NCI-H510A treated with DMSO at 0.1 percent for 48 hours (cell line): ENCODE measurements at regions not wholly inside any gene's neighbourhood (a gene's known extent, or its start where the extent isn't known, plus 50 kb on each side); places are given as distances from the start of the nearest gene placed in this dataset.

Experiments
- DNase-seq: peaks from one replicate; lab custom pipeline; 2025; lab: John Stamatoyannopoulos, UW

DNA sequence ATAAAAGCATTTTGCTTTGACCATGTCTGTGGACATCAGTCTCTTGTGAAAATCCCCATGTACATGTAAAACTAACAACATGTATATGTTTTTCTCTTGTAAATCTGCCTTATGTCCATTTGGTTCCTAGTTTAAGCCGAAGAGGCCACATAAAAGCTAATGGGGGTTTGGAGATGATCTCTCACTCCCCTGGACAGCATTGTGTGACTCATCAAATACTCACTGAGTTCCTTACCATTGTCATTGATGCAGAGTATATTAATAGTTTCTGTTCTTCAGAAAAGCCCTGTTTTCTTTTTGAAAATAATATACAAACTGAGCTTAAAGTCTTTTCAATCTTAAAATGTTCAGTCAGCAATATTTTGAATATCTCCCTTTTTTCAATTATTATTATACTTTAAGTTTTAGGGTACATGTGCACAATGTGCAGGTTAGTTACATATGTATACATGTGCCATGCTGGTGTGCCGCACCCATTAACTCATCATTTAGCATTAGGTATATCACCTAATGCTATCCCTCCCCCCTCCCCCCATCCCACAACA is 536.7 kb upstream of the HTR2A start:
- no peak for DNase-seq

GRCh38 chr13:47426126-47426849 is 529.4 kb upstream of the HTR2A start:
- no peak for DNase-seq

DNA sequence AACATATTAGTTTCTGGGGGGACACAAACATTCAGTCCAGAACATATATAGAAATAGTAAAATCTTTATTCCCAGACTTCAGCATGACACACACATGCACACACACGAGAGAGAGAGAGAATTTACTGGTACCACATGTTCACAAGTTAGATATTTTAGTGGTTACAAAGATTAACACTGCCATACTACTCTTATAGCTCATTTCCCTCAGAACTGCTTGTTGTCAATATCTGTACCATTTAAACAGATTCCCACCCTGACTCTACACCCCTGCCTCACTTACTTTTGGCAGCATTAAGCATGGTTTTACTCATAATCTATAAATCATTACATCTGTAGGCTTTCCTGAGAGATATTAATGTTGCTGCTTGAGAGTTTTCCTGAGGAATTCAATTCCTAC is 524.7 kb upstream of the HTR2A start:
- no peak for DNase-seq

- no peak for DNase-seq
These were observed 523.7 kb upstream of the HTR2A start for GRCh38 chr13:47420568-47420967.

DNA sequence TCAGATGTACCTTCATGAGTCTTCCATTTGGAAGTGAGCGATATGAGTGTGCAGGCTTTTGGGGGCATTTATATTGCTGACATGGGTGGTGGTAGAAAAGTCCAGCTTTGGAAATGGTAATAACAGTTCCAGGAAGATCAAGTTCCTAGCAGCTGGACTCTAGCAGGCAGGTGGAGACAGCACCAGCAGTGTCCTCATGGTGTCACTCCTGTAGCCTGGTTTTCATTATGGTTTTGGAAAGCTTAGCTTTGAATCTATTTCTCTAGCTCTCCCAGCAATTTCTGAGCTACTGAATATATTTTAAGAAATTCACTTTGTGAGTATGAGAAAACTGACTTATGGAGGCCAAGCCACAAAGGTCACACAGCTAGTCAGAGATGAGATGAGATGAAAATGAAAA is 523.2 kb upstream of the HTR2A start:
- DNase-seq: no peak

DNA sequence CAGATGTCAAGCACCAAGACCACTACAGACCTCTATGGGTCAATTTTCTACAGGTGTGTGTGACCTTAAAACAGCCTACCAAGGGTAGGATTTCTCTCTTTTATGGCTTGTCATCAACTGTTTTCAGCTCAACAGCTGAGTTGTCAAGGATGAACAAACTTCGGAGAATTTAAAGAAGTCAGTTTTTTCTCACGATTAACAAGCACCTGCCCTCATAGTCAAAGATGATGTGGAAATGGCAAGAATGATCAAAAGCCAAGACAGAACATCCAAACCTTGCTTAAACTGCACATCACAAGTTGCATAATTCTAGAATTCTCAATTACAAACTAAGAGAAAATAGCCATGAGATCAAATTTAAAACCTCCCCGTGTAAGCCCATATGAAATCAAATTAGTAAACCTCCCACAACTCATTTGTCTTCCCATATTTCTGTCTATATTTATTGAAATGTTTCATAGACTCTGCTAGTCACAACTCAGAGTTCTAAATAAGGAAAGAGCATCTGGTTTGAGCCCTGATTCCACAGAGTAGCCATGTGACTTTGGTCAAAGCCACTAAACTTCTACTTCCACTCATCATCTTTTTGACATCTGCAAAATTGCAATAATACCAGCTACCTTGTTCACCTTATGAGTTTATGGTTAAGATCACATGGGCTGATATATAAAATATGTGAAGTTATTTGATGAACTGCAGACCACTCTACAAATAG is 521.5 kb upstream of the HTR2A start:
- DNase-seq: no peak

- DNase-seq: no peak
These were observed 520.6 kb upstream of the HTR2A start for GRCh38 chr13:47417485-47417884.

DNA sequence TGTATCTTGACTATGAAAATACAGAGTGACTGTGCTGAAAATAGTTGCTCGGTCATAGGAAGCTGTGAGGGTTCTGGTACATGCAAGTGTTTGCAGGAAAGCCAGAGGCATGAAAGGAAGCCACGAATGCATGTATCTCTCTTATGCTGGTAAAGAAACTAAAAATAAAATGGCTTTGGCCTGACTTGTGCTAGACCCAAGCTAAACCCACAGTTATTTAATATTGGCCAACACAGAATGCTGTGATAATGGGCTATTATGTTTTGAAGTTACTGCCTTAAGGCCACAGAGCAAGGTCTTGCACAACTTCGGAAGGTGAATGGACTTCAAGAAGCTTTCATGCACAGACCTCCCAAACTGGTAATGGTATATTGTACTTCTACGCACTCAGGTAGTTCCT is 518.2 kb upstream of the HTR2A start:
- no peak for DNase-seq

DNA sequence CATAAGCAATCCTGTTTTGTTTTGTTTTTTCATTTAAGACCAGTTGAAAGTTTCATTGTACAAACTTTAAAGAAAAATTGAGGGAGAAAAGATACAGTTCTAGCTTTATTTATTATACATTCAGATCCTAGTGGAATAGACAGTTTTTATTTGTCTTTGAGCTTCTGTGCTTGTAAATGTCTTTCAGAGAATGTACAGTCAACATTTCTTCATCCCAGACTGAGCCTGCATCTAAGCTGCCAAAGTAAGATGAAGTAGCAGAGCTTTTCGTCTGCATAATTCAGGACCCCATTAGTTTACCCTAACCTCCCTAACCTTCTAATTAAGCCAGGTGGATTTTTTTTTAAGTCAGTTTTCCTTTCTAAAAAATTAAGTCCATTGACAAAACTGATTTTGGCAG is 516.7 kb upstream of the HTR2A start:
- DNase-seq: no peak

DNA sequence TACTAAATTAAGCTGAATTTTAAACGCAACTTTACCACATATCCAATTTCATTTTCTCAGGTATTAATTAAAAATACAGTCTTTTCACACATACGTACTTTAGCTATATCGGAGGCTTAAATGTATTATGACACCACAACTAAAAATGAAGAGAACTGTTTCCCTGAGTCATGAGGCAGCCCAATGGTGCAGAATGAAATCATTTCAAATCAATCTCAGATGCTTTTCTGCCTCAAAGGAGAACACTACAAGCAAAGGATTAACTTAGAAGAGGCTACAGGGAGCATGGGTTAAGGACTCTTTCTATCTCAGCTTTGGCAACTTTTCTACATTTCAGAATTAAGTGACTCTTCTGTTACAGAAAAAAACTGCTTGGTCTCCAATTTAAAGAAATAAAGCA is 516.3 kb upstream of the HTR2A start:
- no peak for DNase-seq

GRCh38 chr13:47409778-47410177 is 512.9 kb upstream of the HTR2A start:
- DNase-seq: no peak

DNA sequence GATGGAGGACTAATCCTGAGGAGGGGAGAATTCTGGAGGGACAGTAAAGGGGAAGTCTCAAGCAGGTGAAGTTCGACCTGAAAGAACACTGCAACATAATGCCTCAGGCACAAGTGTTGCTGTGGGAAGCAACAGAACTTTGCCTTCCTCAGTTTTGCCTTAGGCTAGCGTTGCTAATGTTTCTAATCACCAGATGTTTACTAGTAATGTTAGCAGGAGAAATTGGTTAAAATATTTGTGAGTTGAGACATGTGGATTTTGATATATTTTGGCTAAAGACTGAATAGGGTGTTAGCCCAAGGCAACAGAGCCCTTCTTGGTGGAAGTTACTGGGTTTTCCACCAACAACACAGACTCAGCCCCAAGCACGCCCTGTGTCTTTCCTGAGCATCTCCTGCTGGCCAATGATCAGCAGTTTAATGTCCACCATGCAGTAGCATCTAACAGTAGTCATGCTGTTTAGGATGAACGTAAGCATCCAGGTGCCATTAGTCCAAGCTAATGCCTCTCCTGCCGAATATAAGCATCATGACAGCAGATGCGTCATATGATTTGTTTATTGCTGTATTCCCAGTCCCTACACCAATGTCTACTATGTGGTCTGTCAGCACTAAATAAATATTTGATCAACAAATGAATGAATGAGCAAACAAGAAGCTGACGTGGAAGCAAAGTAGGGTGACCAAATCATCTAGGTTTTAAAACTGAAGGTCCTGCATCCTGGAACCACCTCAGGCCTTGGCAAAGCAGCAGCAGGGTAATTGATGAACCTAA is 511.9 kb upstream of the HTR2A start:
- no peak for DNase-seq

- DNase-seq: no peak
These were observed 511.0 kb upstream of the HTR2A start for GRCh38 chr13:47407808-47408207.

- no peak for DNase-seq
These were observed 502.7 kb upstream of the HTR2A start for GRCh38 chr13:47399599-47399998.

- no peak for DNase-seq
These were observed 500.9 kb upstream of the HTR2A start for GRCh38 chr13:47397739-47398138.

- DNase-seq: no peak
These were observed 500.1 kb upstream of the HTR2A start for GRCh38 chr13:47396915-47397314.

GRCh38 chr13:47374741-47375140 is 477.9 kb upstream of the HTR2A start:
- DNase-seq: no peak

GRCh38 chr13:47372751-47373150 is 475.9 kb upstream of the HTR2A start:
- no peak for DNase-seq

DNA sequence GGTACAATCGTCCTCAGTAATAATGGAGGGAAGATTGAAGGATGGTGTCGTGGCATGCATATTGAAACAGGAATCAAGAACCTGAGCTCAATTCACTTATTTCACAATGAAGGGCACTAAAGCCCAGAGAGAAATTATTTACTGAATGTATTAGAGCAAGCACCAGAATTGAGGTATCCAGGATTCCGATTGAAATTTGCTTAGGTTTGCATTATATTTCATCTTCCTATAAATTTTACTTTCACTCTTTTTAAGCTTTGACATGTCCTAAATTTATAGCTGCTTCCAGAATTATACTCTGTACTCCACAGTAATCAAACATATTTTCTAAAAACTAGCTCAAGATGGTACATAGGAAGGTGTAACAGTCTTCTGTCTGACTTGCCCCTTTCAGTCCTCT is 454.9 kb upstream of the HTR2A start:
- DNase-seq: no peak

DNA sequence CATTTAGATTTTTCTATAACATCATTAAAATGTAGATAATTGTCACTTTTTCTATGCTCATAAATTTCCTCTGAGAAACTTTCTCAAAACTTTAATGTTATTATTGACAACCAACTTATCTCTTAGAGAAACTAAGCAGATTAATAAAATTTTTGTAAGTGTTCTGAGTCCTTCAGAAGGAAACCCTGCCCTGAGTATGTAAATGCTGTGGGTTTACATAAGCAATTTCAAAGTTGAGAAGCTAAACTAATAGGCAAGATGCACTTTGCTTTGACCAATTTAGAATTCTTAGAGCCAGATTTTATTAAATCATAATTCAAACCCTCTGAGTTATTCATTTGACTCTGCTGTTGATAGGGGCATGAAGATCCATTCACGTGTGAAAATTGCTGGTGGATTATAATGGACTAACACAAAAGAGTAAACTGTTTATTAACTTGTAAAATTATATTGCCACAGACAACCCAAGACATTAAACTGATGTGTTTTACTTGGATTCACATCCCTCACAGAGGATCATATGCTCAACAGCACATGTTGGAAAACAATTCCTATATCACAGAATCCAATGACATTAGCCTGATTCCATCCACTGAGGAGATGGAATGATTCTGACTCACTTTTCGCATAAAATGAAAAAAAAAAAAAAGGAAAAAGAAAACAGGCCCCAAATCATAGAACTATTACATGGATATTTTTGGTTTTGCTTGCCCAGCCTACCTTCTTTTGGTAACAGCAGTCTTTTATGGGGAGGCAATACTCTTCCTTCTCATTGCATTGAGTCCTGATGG is 453.7 kb upstream of the HTR2A start:
- no peak for DNase-seq

- DNase-seq: no peak
These were observed 452.4 kb upstream of the HTR2A start for GRCh38 chr13:47349211-47349610.
